ENCODE measurements at regions not wholly inside any gene's neighbourhood (a gene's known extent, or its start where the extent isn't known, plus 50 kb on each side); places are given as distances from the start of the nearest gene placed in this dataset.

DNA sequence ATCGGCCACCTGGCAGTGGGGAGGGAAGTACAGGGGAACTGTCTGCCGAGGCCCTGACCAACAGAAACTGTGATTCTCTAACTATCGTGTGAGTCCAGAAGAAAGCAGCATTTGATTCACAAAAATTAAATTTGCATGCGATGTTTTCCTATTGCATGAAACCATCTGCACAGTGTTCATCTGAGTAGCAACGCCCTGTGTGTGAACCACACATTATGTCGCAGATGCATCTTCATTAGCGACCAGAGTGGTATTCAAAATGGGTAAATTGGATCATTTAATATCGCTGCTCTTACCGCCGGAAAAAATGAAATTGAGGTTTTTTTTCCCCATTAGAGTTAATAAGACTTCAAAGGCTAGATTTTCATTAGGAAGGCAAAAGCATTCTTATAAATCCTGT is 260.6 kb downstream of the ABCC12 start:
- Histone ChIP-seq H3K27ac (ENCODE audit: low read depth, low read length) (no peak overlapping the region), H3K36me3 (ENCODE audit: control insufficient read depth in 2 of 4, insufficient read depth in 4 of 4, low read length in 3 of 4) (no peaks in the 10 kb centered on the region), H3K4ac (replicated peaks; ENCODE audit: insufficient read length, low read depth, low read length) (no peak overlapping the region), H2AFZ (ENCODE audit: low read length) (no peak overlapping the region), H4K5ac (ENCODE audit: insufficient read length, low read depth, low read length) (no peak overlapping the region), H3K27me3 (replicated peaks in 1 of 4; ENCODE audit: control insufficient read depth in 3 of 4, extremely low read depth in 1 of 4, insufficient read depth in 3 of 4, low read length in 3 of 4) (no peaks in the 10 kb centered on the region), H2BK120ac (replicated peaks; ENCODE audit: low read depth, low read length) (no peak overlapping the region), H3K4me1 (replicated peaks in 1 of 4; ENCODE audit: control insufficient read depth in 3 of 4, insufficient read depth in 4 of 4, low read length in 3 of 4) (no peaks in the 10 kb centered on the region), H3K23ac (ENCODE audit: insufficient read length) (no peak overlapping the region), H3K4me3 (ENCODE audit: extremely low read depth in 1 of 4, insufficient read depth in 2 of 4, low read depth in 3 of 4, low read length in 4 of 4) (no peak overlapping the region), H2BK5ac (ENCODE audit: low read depth, low read length) (no peak overlapping the region), H3K14ac (ENCODE audit: insufficient read length) (no peak overlapping the region), H3K9ac (replicated peaks in 1 of 4; ENCODE audit: extremely low read depth in 1 of 4, low read depth in 3 of 4, low read length in 3 of 4) (no peak overlapping the region), H3K4me2 (ENCODE audit: insufficient read depth in 1 of 2, low read depth in 2 of 2, low read length in 2 of 2) (no peak overlapping the region), H3K18ac (ENCODE audit: extremely low read depth, low read length) (no peak overlapping the region), H4K20me1 (replicated peaks in 1 of 2; ENCODE audit: control insufficient read depth in 1 of 2, insufficient read depth in 2 of 2, low read length in 2 of 2) (no peaks in the 10 kb centered on the region), H2BK15ac (ENCODE audit: low read length) (no peak overlapping the region), H4K8ac (ENCODE audit: extremely low read depth, insufficient read depth, low read length) (no peak overlapping the region), H3K79me2 (ENCODE audit: control insufficient read depth in 1 of 2, insufficient read depth in 2 of 2, low read length in 2 of 2) (no peaks in the 10 kb centered on the region), H3K9me3 (ENCODE audit: insufficient read depth in 2 of 2, low read depth in 1 of 2, low read length in 1 of 2) (no peaks in the 10 kb centered on the region), H3K79me1 (ENCODE audit: low read depth, low read length) (no peaks in the 10 kb centered on the region), H3K23me2 (ENCODE audit: low read depth, low read length) (no peaks in the 10 kb centered on the region; the same call in 1 of the 2 replicates), H2BK20ac (ENCODE audit: low read length) (no peak overlapping the region), H2AK5ac (ENCODE audit: low read depth, low read length) (no peak overlapping the region), H2BK12ac (ENCODE audit: low read depth, low read length) (no peak overlapping the region), H4K91ac (replicated peaks; ENCODE audit: insufficient read length, low read length) (no peak overlapping the region), H3K56ac (replicated peaks; ENCODE audit: insufficient read length, low read depth, low read length) (no peak overlapping the region)
- 90% methylated on average over 10 of the region's 10 CpGs; no CpG with 5 or more reads in 1 of the 2 experiments for WGBS, 2 experiments (ENCODE audit: extremely low coverage in 1 of 2, insufficient coverage in 1 of 2, insufficient read length in 1 of 2, insufficient replicate concordance in 2 of 2, low coverage in 1 of 2, low lambda C conversion rate in 2 of 2, missing lambda C conversion rate in 1 of 2)
- TF ChIP-seq RBBP5 (IDR thresholded peaks at IDR 0.05; ENCODE audit: borderline replicate concordance, low read depth, low read length) (no peak), SP2 (IDR thresholded peaks at IDR 0.05; ENCODE audit: low read length) (no peak), EGR1 (IDR thresholded peaks at IDR 0.05; ENCODE audit: borderline replicate concordance, low read depth, low read length) (no peak), CEBPB (IDR thresholded peaks at IDR 0.05; ENCODE audit: low read depth, low read length) (no peak), POLR2A (IDR thresholded peaks at IDR 0.05; ENCODE audit: control extremely low read depth in 1 of 2, low read depth in 2 of 2, low read length in 2 of 2) (no peak), CHD2 (IDR thresholded peaks at IDR 0.05; ENCODE audit: low read length) (no peak), JUN (IDR thresholded peaks at IDR 0.05; ENCODE audit: low read depth, low read length) (no peak), POU5F1 (IDR thresholded peaks at IDR 0.05; ENCODE audit: low read depth, low read length) (no peak)
- TF ChIP-seq, protein P1, sequence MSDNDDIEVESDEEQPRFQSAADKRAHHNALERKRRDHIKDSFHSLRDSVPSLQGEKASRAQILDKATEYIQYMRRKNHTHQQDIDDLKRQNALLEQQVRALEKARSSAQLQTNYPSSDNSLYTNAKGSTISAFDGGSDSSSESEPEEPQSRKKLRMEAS (IDR thresholded peaks at IDR 0.05), result no peak
- DNase-seq (ENCODE audit: low read depth in 1 of 2, low spot score in 2 of 2), result no peak
- POLR2A ChIA-PET (ENCODE audit: partially characterized antibody), result interaction anchor here (0.6 kb wide), 1 partner anchor 62 kb away, joined by 3 read pairs; no protein-coding TSS in a partner anchor
- CTCF ChIA-PET (ENCODE audit: partially characterized antibody), result no interaction called here
- no peak for FAIRE-seq
